ENCODE measurements at regions not wholly inside any gene's neighbourhood (a gene's known extent, or its start where the extent isn't known, plus 50 kb on each side); places are given as distances from the start of the nearest gene placed in this dataset.

- peak overlapping the region; percentile 42 for H3K4me2 ChIP-seq (ENCODE audit: control insufficient read depth, extremely low read depth, insufficient read depth, low read depth, low read length)
- FAIRE-seq = no peak
- peak overlapping the region; percentile 53 for H2AFZ ChIP-seq (ENCODE audit: control insufficient read depth, low read length)
- peak overlapping the region; percentile 73 for H3K27ac ChIP-seq (ENCODE audit: control insufficient read depth, insufficient read depth, low read length)
- no peaks in the 10 kb centered on the region for H3K27me3 ChIP-seq (ENCODE audit: control insufficient read depth, extremely low read depth, insufficient read depth, low read length)
- no peak for DNase-seq (ENCODE audit: low read depth, low spot score)
- H3K9me1 ChIP-seq (ENCODE audit: control insufficient read depth, extremely low read depth, insufficient read depth, low read length) = no peaks in the 10 kb centered on the region
- H4K20me1 ChIP-seq (ENCODE audit: control insufficient read depth, extremely low read depth, insufficient read depth, low read length) = no peaks in the 10 kb centered on the region
- H3K36me3 ChIP-seq (ENCODE audit: control insufficient read depth in 2 of 2, extremely low read depth in 1 of 2, insufficient read depth in 2 of 2, low read length in 2 of 2) = no peaks in the 10 kb centered on the region
- H3K4me3 ChIP-seq (ENCODE audit: control insufficient read depth in 2 of 3, extremely low read depth in 1 of 3, insufficient read depth in 2 of 3, low read depth in 1 of 3, low read length in 3 of 3) = no peak overlapping the region
- no peak overlapping the region for H3K9ac ChIP-seq (ENCODE audit: control insufficient read depth, extremely low read depth, insufficient read depth, low read length)
- dilution Hi-C loops (cut with MboI; ENCODE audit: extremely low pct_ligation_motif_present, low sequenced_read_pairs) = no loop called here
- TF ChIP-seq EZH2 (IDR thresholded peaks at IDR 0.05; ENCODE audit: low read length) = no peak
- TF ChIP-seq CTCF (optimal IDR thresholded peaks at IDR 0.05 in 1 of 3, IDR thresholded peaks at IDR 0.05 in 1 of 3, conservative IDR thresholded peaks at IDR 0.05 in 1 of 3; ENCODE audit: extremely low read depth in 1 of 3, insufficient read depth in 2 of 3, low read length in 3 of 3) = no peak
- H3K79me2 ChIP-seq (ENCODE audit: control insufficient read depth, insufficient read depth, low read length) = no peaks in the 10 kb centered on the region
- H3K9me3 ChIP-seq (ENCODE audit: control insufficient read depth, low read depth, low read length) = no peaks in the 10 kb centered on the region
- H3K4me1 ChIP-seq (ENCODE audit: control insufficient read depth, extremely low read depth, insufficient read depth, low read length) = peaks cover 66% of the 10 kb centered on the region
These were observed 74.1 kb upstream of the SLC38A2 start for GRCh38 chr12:46446645-46447044.

- no peaks in the 10 kb centered on the region for H3K9me1 ChIP-seq (ENCODE audit: control insufficient read depth, extremely low read depth, insufficient read depth, low read length)
- TF ChIP-seq CTCF (optimal IDR thresholded peaks at IDR 0.05 in 1 of 3, IDR thresholded peaks at IDR 0.05 in 1 of 3, conservative IDR thresholded peaks at IDR 0.05 in 1 of 3; ENCODE audit: extremely low read depth in 1 of 3, insufficient read depth in 2 of 3, low read length in 3 of 3) = no peak
- no peak for TF ChIP-seq EZH2 (IDR thresholded peaks at IDR 0.05; ENCODE audit: low read length)
- peaks cover 62% of the 10 kb centered on the region for H3K4me1 ChIP-seq (ENCODE audit: control insufficient read depth, extremely low read depth, insufficient read depth, low read length)
- no peaks in the 10 kb centered on the region for H4K20me1 ChIP-seq (ENCODE audit: control insufficient read depth, extremely low read depth, insufficient read depth, low read length)
- peak overlapping the region; percentile 70 for H3K4me2 ChIP-seq (ENCODE audit: control insufficient read depth, extremely low read depth, insufficient read depth, low read depth, low read length)
- DNase-seq (ENCODE audit: low read depth, low spot score) = no peak
- no peaks in the 10 kb centered on the region for H3K36me3 ChIP-seq (ENCODE audit: control insufficient read depth in 2 of 2, extremely low read depth in 1 of 2, insufficient read depth in 2 of 2, low read length in 2 of 2)
- peak overlapping the region; percentile 28 for H2AFZ ChIP-seq (ENCODE audit: control insufficient read depth, low read length)
- no peak for FAIRE-seq
- dilution Hi-C loops (cut with MboI; ENCODE audit: extremely low pct_ligation_motif_present, low sequenced_read_pairs) = no loop called here
- H3K9ac ChIP-seq (ENCODE audit: control insufficient read depth, extremely low read depth, insufficient read depth, low read length) = peak overlapping the region; percentile 42
- H3K4me3 ChIP-seq (ENCODE audit: control insufficient read depth in 2 of 3, extremely low read depth in 1 of 3, insufficient read depth in 2 of 3, low read depth in 1 of 3, low read length in 3 of 3) = peak overlapping the region in 2 of 3 experiments; percentile 8 to 15
- no peaks in the 10 kb centered on the region for H3K9me3 ChIP-seq (ENCODE audit: control insufficient read depth, low read depth, low read length)
- peak overlapping the region; percentile 73 for H3K27ac ChIP-seq (ENCODE audit: control insufficient read depth, insufficient read depth, low read length)
- H3K79me2 ChIP-seq (ENCODE audit: control insufficient read depth, insufficient read depth, low read length) = no peaks in the 10 kb centered on the region
- no peaks in the 10 kb centered on the region for H3K27me3 ChIP-seq (ENCODE audit: control insufficient read depth, extremely low read depth, insufficient read depth, low read length)
These were observed 73.1 kb upstream of the SLC38A2 start for GRCh38 chr12:46445551-46446235.

All from keratinocyte (primary cell).